ENCODE measurements at regions not wholly inside any gene's neighbourhood (a gene's known extent, or its start where the extent isn't known, plus 50 kb on each side); places are given as distances from the start of the nearest gene placed in this dataset.

DNA sequence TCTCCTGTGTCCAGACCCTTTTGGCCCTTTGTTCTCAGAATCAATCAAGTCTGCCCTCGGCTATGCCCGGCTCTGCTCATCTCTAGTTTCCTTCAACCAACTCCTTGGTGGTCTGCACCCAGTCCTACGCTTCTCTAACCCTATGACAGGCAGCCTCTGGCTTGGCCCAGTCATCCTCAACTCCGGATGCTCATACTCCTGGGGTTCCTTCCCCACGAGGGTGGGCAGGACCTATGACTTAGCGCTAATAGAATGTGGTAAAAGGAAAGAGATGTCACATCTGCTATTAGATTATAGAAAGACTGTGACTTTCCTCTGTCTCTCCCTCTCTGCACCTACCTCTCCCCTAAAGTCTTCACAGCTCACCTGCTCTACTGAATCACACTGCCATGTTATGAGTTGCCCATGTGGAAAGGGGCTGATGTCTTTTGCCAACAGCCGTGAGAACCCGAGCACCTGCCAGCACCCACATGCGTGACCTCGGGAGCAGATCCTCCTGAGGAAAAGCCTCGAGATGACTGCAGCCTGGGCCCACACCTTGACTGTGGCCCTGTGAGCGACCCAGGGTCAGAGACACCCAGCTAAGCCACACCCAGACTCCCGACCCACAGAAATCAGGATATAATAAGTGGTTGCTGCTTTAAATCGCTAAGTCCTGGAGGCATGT is 334.9 kb downstream of the GADD45G start:
- TF ChIP-seq, protein P1, sequence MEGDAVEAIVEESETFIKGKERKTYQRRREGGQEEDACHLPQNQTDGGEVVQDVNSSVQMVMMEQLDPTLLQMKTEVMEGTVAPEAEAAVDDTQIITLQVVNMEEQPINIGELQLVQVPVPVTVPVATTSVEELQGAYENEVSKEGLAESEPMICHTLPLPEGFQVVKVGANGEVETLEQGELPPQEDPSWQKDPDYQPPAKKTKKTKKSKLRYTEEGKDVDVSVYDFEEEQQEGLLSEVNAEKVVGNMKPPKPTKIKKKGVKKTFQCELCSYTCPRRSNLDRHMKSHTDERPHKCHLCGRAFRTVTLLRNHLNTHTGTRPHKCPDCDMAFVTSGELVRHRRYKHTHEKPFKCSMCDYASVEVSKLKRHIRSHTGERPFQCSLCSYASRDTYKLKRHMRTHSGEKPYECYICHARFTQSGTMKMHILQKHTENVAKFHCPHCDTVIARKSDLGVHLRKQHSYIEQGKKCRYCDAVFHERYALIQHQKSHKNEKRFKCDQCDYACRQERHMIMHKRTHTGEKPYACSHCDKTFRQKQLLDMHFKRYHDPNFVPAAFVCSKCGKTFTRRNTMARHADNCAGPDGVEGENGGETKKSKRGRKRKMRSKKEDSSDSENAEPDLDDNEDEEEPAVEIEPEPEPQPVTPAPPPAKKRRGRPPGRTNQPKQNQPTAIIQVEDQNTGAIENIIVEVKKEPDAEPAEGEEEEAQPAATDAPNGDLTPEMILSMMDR (IDR thresholded peaks at IDR 0.05), result no peak
- no peak for TF ChIP-seq POLR2A (IDR thresholded peaks at IDR 0.05)

Data from testis (tissue), 2 donors.